ENCODE measurements at regions not wholly inside any gene's neighbourhood (a gene's known extent, or its start where the extent isn't known, plus 50 kb on each side); places are given as distances from the start of the nearest gene placed in this dataset.
"Not testable (repeated sequence)": the region's sequence is repeated elsewhere in the genome, so short reads cannot be mapped to it uniquely, and the experiment has no call there.

DNA sequence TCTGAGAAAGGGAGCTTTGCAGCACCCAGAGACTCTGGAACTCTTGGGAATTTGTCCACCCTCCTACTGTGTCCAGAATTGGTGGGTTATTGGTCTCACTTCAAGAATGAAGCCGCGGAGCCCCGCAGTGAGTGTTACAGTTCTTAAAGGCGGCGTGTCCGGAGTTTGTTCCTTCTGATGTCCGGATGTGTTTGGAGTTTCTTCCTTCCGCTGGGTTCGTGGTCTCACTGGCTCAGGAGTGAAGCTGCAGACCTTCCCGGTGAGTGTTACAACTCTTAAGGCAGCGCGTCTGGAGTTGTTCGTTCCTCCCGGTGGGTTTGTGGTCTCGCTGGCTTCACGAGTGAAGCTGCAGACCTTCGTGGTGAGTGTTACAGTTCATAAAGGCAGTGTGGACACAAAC lies 824.7 kb downstream of the LRRTM4 start:
- not testable (repeated sequence) for H3K4me3 ChIP-seq (ENCODE audit: low read depth, low read length); DNase-seq (ENCODE audit: low read depth)

- no peak for DNase-seq (ENCODE audit: low read depth)
- H3K4me3 ChIP-seq (ENCODE audit: low read depth, low read length): no peak overlapping the region
- TF ChIP-seq CTCF (IDR thresholded peaks at IDR 0.05; ENCODE audit: insufficient read depth, low read depth, low read length, missing control alignments): no peak
These were observed 829.3 kb downstream of the LRRTM4 start for GRCh38 chr2:76692908-76693307.

DNA sequence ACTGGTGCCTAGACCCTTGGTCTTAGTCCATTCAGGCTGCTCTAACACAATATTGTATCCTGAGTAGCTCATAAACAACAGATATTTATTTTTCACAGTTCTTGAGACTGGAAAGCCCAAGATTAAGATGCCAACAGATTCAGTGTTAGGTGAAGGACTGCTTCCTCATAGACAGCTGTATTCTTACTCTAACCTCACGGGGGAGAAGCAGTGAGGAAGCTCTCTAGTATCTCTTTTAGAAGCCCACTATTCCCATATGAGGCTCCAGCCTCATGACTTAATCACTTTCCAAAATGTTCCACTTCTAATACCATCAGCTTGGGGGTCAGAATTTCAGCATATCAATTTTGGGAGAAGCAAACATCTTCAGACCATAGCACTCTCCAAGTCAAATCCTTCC lies 833.4 kb downstream of the LRRTM4 start:
- no peak overlapping the region for H3K4me3 ChIP-seq (ENCODE audit: low read depth, low read length)
- DNase-seq (ENCODE audit: low read depth): no peak
- no peak for TF ChIP-seq CTCF (IDR thresholded peaks at IDR 0.05; ENCODE audit: insufficient read depth, low read depth, low read length, missing control alignments)

DNA sequence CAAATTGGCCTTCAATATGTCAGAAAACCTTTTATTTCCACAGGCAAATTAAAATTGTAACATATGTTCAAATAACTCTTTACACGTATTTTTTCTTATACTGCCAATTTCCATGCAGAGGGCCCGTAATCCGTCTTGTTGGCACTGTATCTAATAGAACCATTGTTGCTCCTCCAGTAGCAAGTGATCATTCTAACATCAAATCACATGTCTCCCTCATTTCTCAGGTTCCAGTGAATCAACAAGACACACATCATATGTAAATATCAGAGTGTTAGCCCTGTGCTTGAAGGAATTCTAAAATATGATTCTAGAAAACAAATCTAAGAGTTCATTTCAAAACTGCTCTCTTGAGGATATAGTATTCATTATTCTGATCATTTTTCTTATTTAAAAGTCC lies 834.3 kb downstream of the LRRTM4 start:
- TF ChIP-seq CTCF (IDR thresholded peaks at IDR 0.05; ENCODE audit: insufficient read depth, low read depth, low read length, missing control alignments): no peak
- no peak overlapping the region for H3K4me3 ChIP-seq (ENCODE audit: low read depth, low read length)
- no peak for DNase-seq (ENCODE audit: low read depth)

DNA sequence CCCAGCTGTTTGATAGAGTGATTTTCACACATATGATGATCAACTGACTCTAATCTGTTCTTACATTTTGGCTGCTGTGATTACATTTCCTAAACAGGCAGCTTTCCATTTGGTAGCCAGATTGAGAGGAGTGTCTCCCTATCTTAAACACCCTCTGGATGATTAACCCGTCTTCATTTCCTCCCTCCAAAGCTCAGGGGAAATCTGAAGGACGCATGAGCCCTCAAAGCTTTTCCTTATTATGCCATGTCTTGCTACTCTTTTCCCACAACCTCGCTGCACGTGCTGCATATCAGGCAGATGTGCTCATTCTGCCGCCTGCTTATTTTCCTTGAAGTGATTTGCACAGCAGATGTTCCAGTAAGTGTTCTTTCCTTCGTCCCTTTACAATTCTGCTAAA lies 837.4 kb downstream of the LRRTM4 start:
- DNase-seq (ENCODE audit: low read depth): no peak
- H3K4me3 ChIP-seq (ENCODE audit: low read depth, low read length): no peak overlapping the region
- TF ChIP-seq CTCF (IDR thresholded peaks at IDR 0.05; ENCODE audit: insufficient read depth, low read depth, low read length, missing control alignments): no peak

- TF ChIP-seq CTCF (IDR thresholded peaks at IDR 0.05; ENCODE audit: insufficient read depth, low read depth, low read length, missing control alignments): no peak
- no peak overlapping the region for H3K4me3 ChIP-seq (ENCODE audit: low read depth, low read length)
- DNase-seq (ENCODE audit: low read depth): no peak
These were observed 843.2 kb downstream of the LRRTM4 start for GRCh38 chr2:76679025-76679396.

- DNase-seq (ENCODE audit: low read depth): no peak
- no peak for TF ChIP-seq CTCF (IDR thresholded peaks at IDR 0.05; ENCODE audit: insufficient read depth, low read depth, low read length, missing control alignments)
- no peak overlapping the region for H3K4me3 ChIP-seq (ENCODE audit: low read depth, low read length)
These were observed 843.7 kb downstream of the LRRTM4 start for GRCh38 chr2:76678383-76679024.

Data from GM12865 (cell line).